GM19452 (cell line): ENCODE measurements at regions not wholly inside any gene's neighbourhood (a gene's known extent, or its start where the extent isn't known, plus 50 kb on each side); places are given as distances from the start of the nearest gene placed in this dataset.
A peak's percentile ranks its signal among the peaks of the same experiment; 100 is the strongest.

Experiments
- ATAC-seq: cut with Tn5 transposase; IDR thresholded peaks from one replicate; pipeline ENCODE4 v1.9.1; 2021; ENCODE audit not compliant: unreplicated experiment

DNA sequence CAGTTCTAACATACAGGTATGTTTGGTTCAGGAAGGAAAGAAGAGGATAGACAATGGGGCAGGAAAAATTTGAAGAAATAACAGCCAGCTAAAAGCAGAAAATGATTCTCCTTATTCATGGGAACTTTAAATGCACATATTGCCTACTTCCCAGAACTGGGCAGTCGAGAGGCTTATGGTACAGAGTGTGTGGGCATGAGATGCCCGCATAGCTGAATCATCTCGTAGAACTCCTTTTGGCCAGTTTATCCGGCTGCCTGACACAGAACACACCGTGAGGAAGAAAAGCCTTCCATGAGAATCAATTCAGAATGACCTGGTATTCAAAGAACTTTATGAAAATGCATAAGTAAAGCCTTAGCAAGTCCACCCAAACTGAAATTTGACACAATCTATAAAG, 471.6 kb downstream of the SH2D4B start:
- no peak for ATAC-seq

- ATAC-seq: no peak
Measured at GRCh38 chr10:81013771-81014170, 476.1 kb downstream of the SH2D4B start.

GRCh38 chr10:81019029-81019890, 481.6 kb downstream of the SH2D4B start:
- ATAC-seq: peak; percentile 84

DNA sequence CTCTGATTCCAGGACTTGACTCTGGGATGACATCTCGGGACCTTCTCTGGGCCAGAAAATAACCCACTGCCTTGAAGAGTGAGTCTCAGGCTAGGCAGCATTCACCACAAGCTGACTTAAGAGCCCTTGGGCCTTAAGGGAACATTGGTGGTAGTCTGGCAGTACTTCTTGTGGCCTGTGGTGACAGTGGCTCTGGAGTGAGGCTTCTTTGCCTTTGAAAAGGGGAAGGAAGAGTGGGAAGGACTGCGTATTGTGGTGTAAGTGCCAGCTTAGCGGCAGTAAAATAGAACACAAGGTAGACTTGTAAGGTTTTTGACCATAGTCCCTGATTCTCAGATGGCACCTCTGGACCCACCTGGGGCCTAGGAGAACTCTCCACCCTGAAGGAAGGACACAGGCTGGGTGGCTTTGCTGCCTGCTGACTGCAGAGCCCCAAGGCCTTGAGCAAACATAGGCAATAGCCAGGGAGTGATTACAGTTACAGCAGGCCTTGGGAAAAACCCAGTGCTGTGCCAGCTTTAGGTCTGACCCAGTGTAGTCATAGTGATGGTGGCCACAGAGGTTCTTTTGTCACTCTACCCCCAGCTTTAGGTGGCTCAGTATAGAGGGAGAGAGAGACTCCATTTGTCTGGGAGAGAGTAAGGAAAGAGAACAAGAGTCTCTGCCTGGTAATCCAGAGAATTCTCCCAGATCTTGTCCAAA, 483.9 kb downstream of the SH2D4B start:
- no peak for ATAC-seq

DNA sequence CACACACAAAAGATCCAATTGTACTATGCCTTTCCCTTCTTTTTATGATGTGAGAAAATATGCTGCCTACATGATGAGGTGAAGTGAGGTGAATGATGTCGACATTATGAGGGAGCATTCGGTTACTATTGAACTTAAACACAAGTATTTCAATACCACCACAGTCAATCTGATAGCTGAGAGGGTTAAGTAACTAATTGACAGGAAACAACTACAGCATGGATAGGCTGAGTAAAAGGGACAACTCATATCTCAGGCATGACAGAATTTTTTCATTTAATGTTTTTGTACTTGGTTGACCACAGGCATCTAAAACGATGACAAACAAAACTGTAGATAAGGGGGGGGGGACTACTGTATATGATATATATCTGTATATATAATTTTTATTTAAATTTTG, 488.9 kb downstream of the SH2D4B start:
- no peak for ATAC-seq

- ATAC-seq: no peak
Measured at GRCh38 chr10:81027223-81027622, 489.5 kb downstream of the SH2D4B start.

- ATAC-seq: no peak
Measured at GRCh38 chr10:81027706-81028105, 490.0 kb downstream of the SH2D4B start.

DNA sequence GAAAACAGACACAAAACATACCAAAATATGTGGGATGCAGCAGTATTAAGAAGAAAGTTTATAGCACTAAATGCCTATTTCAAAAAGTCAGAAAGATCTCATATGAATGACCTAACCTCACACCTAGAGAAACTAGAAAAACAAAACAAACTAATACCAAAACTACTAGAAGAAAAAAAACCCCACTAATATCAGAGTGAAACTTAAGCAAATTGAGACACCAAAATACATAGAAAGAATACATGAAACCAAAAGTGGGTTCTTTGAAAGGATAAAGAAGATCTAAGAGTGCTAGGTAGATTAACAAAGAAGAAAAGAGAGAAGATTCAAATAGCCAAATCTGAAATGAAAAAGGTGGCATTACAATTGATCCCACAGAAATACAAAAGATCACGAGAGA, 494.1 kb downstream of the SH2D4B start:
- peak; percentile 75 for ATAC-seq

DNA sequence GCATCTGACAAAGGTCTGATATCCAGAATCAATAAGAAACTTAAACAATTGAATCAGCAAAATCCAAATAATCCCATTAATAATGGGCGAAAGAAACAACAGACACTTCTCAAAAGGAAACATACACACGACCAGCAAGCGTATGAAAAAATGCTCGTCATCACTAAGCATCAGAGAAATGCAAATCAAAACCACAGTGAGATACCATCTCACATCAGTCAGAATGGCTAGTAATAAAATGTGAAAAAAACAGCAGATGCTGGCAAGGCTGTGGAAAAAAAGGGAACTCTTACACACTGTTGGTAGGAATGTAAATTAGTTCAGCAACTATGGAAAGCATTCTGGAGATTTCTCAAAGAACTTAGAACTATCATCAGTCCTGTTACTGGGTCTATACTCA, 496.7 kb downstream of the SH2D4B start:
- ATAC-seq: no peak

DNA sequence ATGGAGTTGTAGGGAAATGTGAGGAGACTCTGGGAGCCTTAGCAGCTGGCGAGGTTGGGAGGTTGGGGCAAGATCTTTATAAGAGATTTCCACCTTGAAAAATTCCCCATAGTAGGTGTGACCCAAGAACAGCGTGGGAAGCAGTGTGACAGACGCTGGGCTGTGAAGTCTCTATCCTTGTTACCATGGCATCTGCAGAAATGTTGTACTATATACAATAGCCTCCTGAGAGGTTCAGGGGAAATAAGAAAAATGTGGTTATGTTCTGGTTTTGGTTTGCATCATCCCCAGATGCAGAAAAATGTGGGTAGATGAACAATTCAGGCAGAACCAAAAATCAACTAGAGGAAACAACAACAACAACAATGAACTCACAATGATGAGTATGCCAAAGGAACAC, 498.6 kb downstream of the SH2D4B start:
- ATAC-seq: peak; percentile 78

DNA sequence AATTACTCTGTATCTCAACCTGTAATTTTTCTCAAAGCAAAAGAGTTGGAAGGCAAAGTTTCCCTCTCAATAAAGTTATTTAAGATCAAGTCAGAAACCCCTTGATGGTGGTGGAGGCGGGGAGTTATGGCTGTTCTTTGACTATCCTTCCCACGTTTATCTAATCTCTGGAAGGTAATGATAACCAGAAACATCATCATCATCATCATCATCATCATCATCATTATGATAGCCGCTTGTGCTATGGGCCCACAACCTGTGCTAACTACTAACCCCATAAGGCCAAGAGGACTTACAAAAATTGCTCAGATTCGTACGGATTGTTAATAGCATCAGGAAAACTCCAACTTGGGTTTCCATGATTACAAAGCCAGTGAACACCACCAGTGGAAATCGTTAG, 502.3 kb downstream of the SH2D4B start:
- no peak for ATAC-seq

DNA sequence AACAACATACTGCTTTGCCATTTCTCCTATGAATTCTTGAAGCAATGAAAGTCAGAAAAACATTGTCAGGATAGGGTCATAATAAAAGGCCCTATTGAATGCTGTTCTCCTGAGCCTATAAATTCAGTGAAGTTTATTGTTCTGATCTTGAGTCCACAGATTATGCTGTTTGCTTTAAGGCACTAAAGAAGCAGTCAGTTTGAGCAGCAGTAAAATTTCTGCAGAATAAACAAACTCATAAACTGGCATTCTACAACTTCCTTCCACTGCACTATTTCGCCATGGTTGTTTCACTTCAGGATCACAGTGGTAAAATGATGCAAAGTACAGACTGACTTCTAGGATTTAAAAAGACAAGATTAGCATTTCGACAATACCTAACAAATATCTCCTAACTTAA, 503.2 kb downstream of the SH2D4B start:
- ATAC-seq: no peak

DNA sequence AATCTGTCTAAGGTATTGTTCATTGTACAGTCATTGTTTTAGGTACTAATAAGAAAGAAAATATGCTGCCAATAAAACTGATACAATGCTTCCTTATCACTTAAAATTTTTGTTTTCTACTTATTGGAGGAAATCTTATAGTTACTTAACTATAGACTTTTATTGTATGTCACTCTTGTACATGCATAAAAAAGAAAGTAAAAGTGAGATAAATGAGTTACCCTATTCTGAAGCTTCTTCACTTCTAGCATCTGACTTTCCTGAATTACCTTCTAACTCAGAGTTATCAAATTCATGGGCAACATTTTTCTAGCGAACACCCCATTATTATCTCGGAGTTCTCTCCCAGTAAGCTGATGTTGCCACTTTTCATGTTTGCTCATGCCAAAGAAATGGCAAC, 504.9 kb downstream of the SH2D4B start:
- ATAC-seq: no peak

DNA sequence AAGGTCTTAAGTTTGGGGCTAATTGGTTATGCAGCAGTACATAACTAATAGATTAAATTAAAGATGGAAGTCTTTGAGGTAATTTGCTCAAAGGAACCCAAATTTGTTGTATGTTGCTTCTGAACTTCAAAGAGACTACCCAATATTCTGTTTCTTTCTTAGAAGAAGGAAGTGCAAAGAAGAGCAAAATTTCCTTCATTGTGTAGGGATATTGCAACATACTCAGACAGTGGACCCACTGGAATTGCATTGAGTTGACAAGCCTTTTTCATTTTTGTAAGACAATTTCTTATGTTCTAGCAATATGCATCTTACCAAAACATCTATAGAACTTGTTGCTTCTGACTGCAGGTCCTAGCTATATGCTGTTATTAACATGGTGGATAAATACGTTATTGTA, 527.8 kb downstream of the SH2D4B start:
- no peak for ATAC-seq

DNA sequence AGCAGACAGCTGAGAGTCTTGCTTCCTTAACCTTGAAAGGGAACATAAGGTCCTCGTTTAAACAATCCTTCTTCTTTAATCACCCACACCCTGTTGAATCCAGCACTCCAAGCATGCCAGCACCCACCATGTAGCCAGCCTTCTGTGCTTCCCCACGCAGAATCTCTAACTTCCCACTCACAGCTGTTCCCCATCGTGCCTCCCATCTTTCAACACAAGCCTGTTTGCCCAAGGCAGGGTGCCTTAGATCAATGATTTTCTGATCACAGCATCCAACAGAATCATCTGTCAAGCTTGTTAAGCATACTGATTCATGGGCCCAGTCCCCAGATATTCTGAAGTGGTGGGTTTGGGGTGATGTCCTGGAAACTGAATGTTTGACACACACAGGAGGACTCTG, 530.8 kb downstream of the SH2D4B start:
- no peak for ATAC-seq

GRCh38 chr10:81071087-81071796, 533.5 kb downstream of the SH2D4B start:
- no peak for ATAC-seq

- ATAC-seq: no peak
Measured at GRCh38 chr10:81073155-81073554, 535.5 kb downstream of the SH2D4B start.

DNA sequence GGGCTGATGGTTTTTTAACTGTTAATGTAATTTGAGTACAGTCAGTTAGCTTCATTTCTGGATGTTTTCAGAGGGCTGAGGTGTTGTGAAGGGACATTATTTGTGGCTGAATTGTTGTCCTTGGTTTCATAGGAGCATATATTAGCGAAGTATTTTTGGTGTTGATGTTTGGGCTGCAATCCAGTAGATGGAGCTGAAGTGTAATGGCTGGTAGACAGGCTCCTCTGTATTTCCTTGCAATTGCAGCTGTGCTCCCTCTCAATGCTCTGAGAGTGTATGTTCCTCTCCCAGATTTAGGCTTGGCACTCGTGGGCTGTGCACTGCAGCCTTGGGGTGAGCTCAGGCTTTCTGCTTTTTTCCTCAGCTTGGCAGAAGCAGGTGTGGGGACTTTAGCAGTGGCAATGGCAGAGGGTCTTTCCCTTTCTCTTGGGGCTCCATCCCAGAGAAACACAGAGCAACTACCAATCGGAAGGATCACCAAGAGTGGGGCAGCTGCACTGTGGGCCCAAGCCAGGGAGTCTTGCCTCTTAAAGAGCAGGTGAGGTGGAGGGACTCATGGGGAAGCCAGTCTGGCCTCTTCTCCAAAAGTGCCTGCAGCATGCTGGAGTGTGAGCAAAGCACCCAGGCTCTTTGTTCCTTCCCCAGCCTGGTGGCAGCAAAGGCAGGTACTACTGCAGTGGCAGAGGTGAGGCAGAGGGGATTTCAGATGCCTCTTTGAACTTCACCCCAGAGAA, 544.4 kb downstream of the SH2D4B start:
- no peak for ATAC-seq

GRCh38 chr10:81082621-81083376, 545.1 kb downstream of the SH2D4B start:
- ATAC-seq: no peak

DNA sequence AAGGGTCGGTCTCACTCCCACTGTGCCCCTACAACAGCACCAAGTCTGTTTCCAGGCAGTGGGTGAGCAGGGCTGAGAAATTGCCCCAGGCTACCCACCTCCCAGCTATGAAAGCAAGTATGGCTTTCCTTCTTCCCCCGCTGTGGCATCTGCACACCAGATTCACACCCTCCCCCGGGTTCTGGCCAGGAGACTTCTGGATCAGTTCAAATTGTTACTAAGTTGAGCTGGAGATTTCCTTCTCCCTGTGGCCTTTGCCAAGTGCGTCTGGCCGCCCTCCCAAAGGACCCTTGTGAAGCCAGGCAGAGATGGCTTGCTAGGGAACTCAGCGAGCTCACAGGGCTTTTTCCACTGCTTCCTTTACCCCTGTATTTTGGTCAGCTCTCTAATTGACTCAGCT, 555.4 kb downstream of the SH2D4B start:
- no peak for ATAC-seq
